PC-9 (cell line): ENCODE measurements at regions not wholly inside any gene's neighbourhood (a gene's known extent, or its start where the extent isn't known, plus 50 kb on each side); places are given as distances from the start of the nearest gene placed in this dataset.

ENCODE experiments used
- BruUV-seq: library from RNA; stranded (reverse); fragments of 400-500 nt; replicated peaks from 2 replicates; lab custom pipeline; 2021; lab: Mats Ljungman, UMichigan
- CTCF ChIA-PET: fragments of 300-600 bp; sonication (Branson Sonifier 250); formaldehyde crosslinking; loops from one replicate; lab custom pipeline; 2022; ENCODE audit warnings: antibody characterized with exemption; lab: Charles Lee
- POLR2A ChIA-PET: fragments of 300-600 bp; sonication (Branson Sonifier 250); formaldehyde crosslinking; loops from one replicate; lab custom pipeline; 2022; ENCODE audit warnings: antibody characterized with exemption; ENCODE audit not compliant: unreplicated experiment; lab: Charles Lee
- DNase-seq, 2 experiments: peaks; one replicate each; pipeline versions ENCODE4 v3.0.0 to v3.0.0-alpha.2; 2015 to 2022; ENCODE audit warnings: mixed read lengths in 1 of 2
- H2AFZ ChIP-seq: fragments of 200-600 bp; sonication (generic); 2 replicates; pipeline ENCODE4 v1.8.1; 2017; ENCODE audit warnings: antibody characterized with exemption
- H3F3A ChIP-seq: fragments of 200-600 bp; sonication (generic); 2 replicates; pipeline ENCODE4 v1.8.1; 2017; ENCODE audit warnings: antibody characterized with exemption, mild to moderate bottlenecking, low read depth; ENCODE audit not compliant: insufficient read depth
- H3K27ac ChIP-seq: fragments of 200-600 bp; sonication (generic); 2 replicates; pipeline ENCODE4 v1.6.1; 2016; ENCODE audit warnings: mixed run types
- H3K27me3 ChIP-seq: fragments of 200-600 bp; sonication (generic); 2 replicates; pipeline ENCODE4 v1.6.1; 2016; ENCODE audit warnings: low read depth, mixed run types; ENCODE audit not compliant: insufficient read depth
- H3K36me3 ChIP-seq: fragments of 200-600 bp; sonication (generic); 2 replicates; pipeline ENCODE4 v1.6.1; 2016; ENCODE audit warnings: low read depth, mixed run types
- H3K4me1 ChIP-seq: fragments of 200-600 bp; sonication (generic); replicated peaks from 2 replicates; pipeline ENCODE4 v1.6.1; 2016; ENCODE audit warnings: mixed run types; ENCODE audit not compliant: insufficient read depth
- H3K4me2 ChIP-seq: fragments of 200-600 bp; sonication (generic); 2 replicates; pipeline ENCODE4 v1.6.1; 2017; ENCODE audit warnings: mixed run types
- H3K4me3 ChIP-seq: fragments of 200-600 bp; sonication (generic); 2 replicates; pipeline ENCODE4 v1.6.1; 2016; ENCODE audit warnings: mixed run types
- H3K79me2 ChIP-seq: fragments of 200-600 bp; sonication (generic); 2 replicates; pipeline ENCODE4 v1.6.1; 2017; ENCODE audit warnings: low read depth, mixed run types
- H3K9me2 ChIP-seq: fragments of 200-600 bp; sonication (generic); 2 replicates; pipeline ENCODE4 v1.8.1; 2017; ENCODE audit warnings: mild to moderate bottlenecking; ENCODE audit not compliant: insufficient read depth
- H3K9me3 ChIP-seq: fragments of 200-600 bp; sonication (generic); 2 replicates; pipeline ENCODE4 v1.8.1; 2016; ENCODE audit warnings: low read depth; ENCODE audit not compliant: insufficient read depth
- H4K20me1 ChIP-seq: fragments of 200-600 bp; sonication (generic); 2 replicates; pipeline ENCODE4 v1.8.1; 2017; ENCODE audit not compliant: insufficient read depth
- CTCF ChIP-seq: fragments of 200-600 bp; sonication (generic); conservative IDR thresholded peaks from 2 replicates; pipeline ENCODE4 v1.6.1; 2017; ENCODE audit warnings: mixed run types, antibody characterized with exemption, mild to moderate bottlenecking, moderate library complexity
- EZH2 ChIP-seq: fragments of 200-600 bp; sonication (generic); IDR thresholded peaks from 2 replicates; pipeline ENCODE4 v1.8.0; 2017; ENCODE audit warnings: antibody characterized with exemption, low read depth
- intact Hi-C: fragments of 100-400 bp; cut with micrococcal nuclease; formaldehyde crosslinking; loops from one replicate; pipeline ENCODE4 v1.10.0; 2022; ENCODE audit not compliant: unreplicated experiment

- BruUV-seq = no TSS peak
- ChIA-PET POLR2A (no interaction called here), CTCF (no interaction called here)
- TF ChIP-seq CTCF (no peak), EZH2 (no peak)
- H3K4me2 ChIP-seq = no peak overlapping the region
- H4K20me1 ChIP-seq = no peaks in the 10 kb centered on the region; the same call in 1 of the 2 replicates
- H3K79me2 ChIP-seq = no peaks in the 10 kb centered on the region
- H3K27ac ChIP-seq = no peak overlapping the region
- no peaks in the 10 kb centered on the region for H3K36me3 ChIP-seq
- H3F3A ChIP-seq = no peaks in the 10 kb centered on the region
- DNase-seq = no peak
- peaks cover 37% of the 10 kb centered on the region for H3K27me3 ChIP-seq
- H2AFZ ChIP-seq = no peak overlapping the region
- no peak overlapping the region for H3K4me3 ChIP-seq
- peaks cover 1% of the 10 kb centered on the region; the same call in 1 of the 2 replicates for H3K9me2 ChIP-seq
- intact Hi-C loops = no loop called here
- no peaks in the 10 kb centered on the region for H3K4me1 ChIP-seq
- no peaks in the 10 kb centered on the region for H3K9me3 ChIP-seq
Measured at GRCh38 chr5:3787604-3788003, 192.0 kb downstream of the IRX1 start.

- no peak overlapping the region for H2AFZ ChIP-seq
- H3K79me2 ChIP-seq = no peaks in the 10 kb centered on the region
- H3K27ac ChIP-seq = no peak overlapping the region
- CTCF ChIA-PET = no interaction called here
- peaks cover 31% of the 10 kb centered on the region for H3K27me3 ChIP-seq
- no peaks in the 10 kb centered on the region; the same call in 1 of the 2 replicates for H4K20me1 ChIP-seq
- no peak for TF ChIP-seq CTCF
- no peak for TF ChIP-seq EZH2
- H3K4me3 ChIP-seq = no peak overlapping the region
- POLR2A ChIA-PET = no interaction called here
- H3K4me1 ChIP-seq = no peaks in the 10 kb centered on the region
- no peaks in the 10 kb centered on the region for H3F3A ChIP-seq
- H3K36me3 ChIP-seq = no peaks in the 10 kb centered on the region
- no peak for DNase-seq
- intact Hi-C loops = no loop called here
- no TSS peak for BruUV-seq
- no peak overlapping the region for H3K4me2 ChIP-seq
- H3K9me2 ChIP-seq = peaks cover 5% of the 10 kb centered on the region; the same call in 1 of the 2 replicates
- H3K9me3 ChIP-seq = no peaks in the 10 kb centered on the region
Measured at GRCh38 chr5:3789519-3790193, 194.0 kb downstream of the IRX1 start.

- DNase-seq = no peak
- no TSS peak for BruUV-seq
- Histone ChIP-seq H3K4me2 (no peak overlapping the region), H3K9me2 (peaks cover 5% of the 10 kb centered on the region; the same call in 1 of the 2 replicates), H3K79me2 (no peaks in the 10 kb centered on the region), H3K4me3 (no peak overlapping the region), H3K4me1 (no peaks in the 10 kb centered on the region), H3F3A (no peaks in the 10 kb centered on the region), H3K27ac (no peak overlapping the region), H4K20me1 (no peaks in the 10 kb centered on the region; the same call in 1 of the 2 replicates), H3K27me3 (peaks cover 23% of the 10 kb centered on the region), H2AFZ (no peak overlapping the region), H3K9me3 (no peaks in the 10 kb centered on the region), H3K36me3 (no peaks in the 10 kb centered on the region)
- TF ChIP-seq EZH2 (no peak), CTCF (no peak)
- intact Hi-C loops = no loop called here
- ChIA-PET CTCF (no interaction called here), POLR2A (no interaction called here)
Measured at GRCh38 chr5:3793162-3793561, 197.5 kb downstream of the IRX1 start.
